Adrenal gland (tissue), 9 donors: ENCODE measurements at regions not wholly inside any gene's neighbourhood (a gene's known extent, or its start where the extent isn't known, plus 50 kb on each side); places are given as distances from the start of the nearest gene placed in this dataset.

Experiments used
- DNase-seq, 7 donors: peaks; one replicate each; pipeline ENCODE4 v3.0.0-alpha.2; 2019 to 2020
- H3K27ac ChIP-seq, 5 donors: fragments of 200-600 bp; sonication (generic) in 4 of 5; 1 replicate in 3 of 5; 2 replicates in 2 of 5; pipeline versions ENCODE4 v1.5.1 to v1.8.0; 2016 to 2020; ENCODE audit warnings: mild to moderate bottlenecking in 1 of 5
- H3K27me3 ChIP-seq: fragments of 200-600 bp; 2 replicates; pipeline ENCODE4 v1.8.0; 2021
- H3K36me3 ChIP-seq, 2 donors: fragments of 200-600 bp; replicated peaks in 1 of 2; 1 replicate in 1 of 2; 2 replicates in 1 of 2; pipeline versions ENCODE4 v1.5.1 to v1.8.0; 2018 to 2022
- H3K4me1 ChIP-seq, 2 donors: fragments of 200-600 bp; replicated peaks in 1 of 2; 1 replicate in 1 of 2; 2 replicates in 1 of 2; pipeline versions ENCODE4 v1.5.1 to v1.8.0; 2018 to 2021
- H3K4me3 ChIP-seq, 4 donors: fragments of 200-600 bp; sonication (generic) in 3 of 4; one replicate each; pipeline ENCODE4 v1.5.1; 2016 to 2018
- H3K9me3 ChIP-seq, 3 donors: fragments of 200-600 bp; sonication (generic) in 1 of 3; replicated peaks in 1 of 3; 1 replicate in 2 of 3; 2 replicates in 1 of 3; pipeline versions ENCODE4 v1.5.1 to v1.8.0; 2016 to 2021
- CTCF ChIP-seq, 6 experiments: fragments of 450-650 bp in 4 of 6; fragments of 200-600 bp in 2 of 6; sonication (generic) in 1 of 6; IDR thresholded peaks; 1 replicate in 5 of 6; 2 replicates in 1 of 6; pipeline versions ENCODE4 v1.5.1 to v1.8.0; 2016 to 2021; ENCODE audit warnings: antibody characterized with exemption in 6 of 6, mild to moderate bottlenecking in 2 of 6, moderate library complexity in 1 of 6
- POLR2A ChIP-seq, 2 donors: fragments of 450-650 bp; IDR thresholded peaks; one replicate each; pipeline ENCODE4 v1.6.1; 2017; ENCODE audit warnings: antibody characterized with exemption in 2 of 2, mild to moderate bottlenecking in 2 of 2, moderate library complexity in 1 of 2
- WGBS, 4 donors: extraction: QIAGEN DNeasy Blood & Tissue Kit in 2 of 4; methylation state at CpG; one replicate each; pipeline versions ENCODE4 v1.1.5 to v1.1.7; 2013 to 2017; 5-methylcytosine and 5-hydroxymethylcytosine counted together
- intact Hi-C, 2 donors: fragments of 100-400 bp; cut with DNase I; formaldehyde crosslinking; loops; one replicate each; pipeline versions ENCODE4 v1.14.1 to v1.15.0; 2022 to 2023
- donor health status: healthy with polysubstance abuse.
- donor health status: Bipolar disorder and iron deficiency.
- donor health status: DM: yes; HTN: yes; CAD: no.
- donor health status: DM: no; HTN: no; CAD: no.
- donor health status: DM: no; HTN: no; CAD: no.

GRCh38 chr14:98204139-98204538, 1067.9 kb downstream of the BCL11B start:
- Histone ChIP-seq H3K27ac (no peak overlapping the region), H3K4me1 (no peaks in the 10 kb centered on the region), H3K4me3 (no peak overlapping the region), H3K9me3 (no peaks in the 10 kb centered on the region), H3K36me3 (no peaks in the 10 kb centered on the region), H3K27me3 (no peaks in the 10 kb centered on the region)
- 19 to 59% (median 54%) methylated on average over 3 of the region's 3 CpGs for WGBS, 4 donors
- DNase-seq = no peak
- TF ChIP-seq POLR2A (IDR thresholded peaks at IDR 0.05) (no peak), CTCF (IDR thresholded peaks at IDR 0.05) (no peak)
- intact Hi-C loops = no loop called here

DNA sequence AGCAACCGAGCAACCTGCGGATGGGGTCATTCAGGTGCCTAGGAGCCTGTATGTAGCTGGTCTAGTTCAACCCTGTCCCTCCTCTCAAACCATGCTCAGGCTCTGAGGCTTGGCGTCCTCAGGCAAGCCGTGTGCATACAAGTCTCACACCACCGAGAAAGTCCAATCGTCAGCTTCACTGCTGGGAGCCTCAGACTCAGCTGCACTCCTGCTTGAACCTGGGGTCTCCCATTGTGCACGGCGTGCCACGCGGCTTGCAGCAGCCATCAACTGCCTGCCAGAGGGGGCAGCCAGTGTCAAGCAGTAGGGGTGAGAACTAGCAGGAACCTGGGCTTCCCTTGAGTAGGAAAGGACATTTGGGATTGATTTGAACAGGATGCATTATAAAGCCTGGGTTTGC, 1064.6 kb downstream of the BCL11B start:
- H3K4me3 ChIP-seq = no peak overlapping the region
- no peaks in the 10 kb centered on the region for H3K27me3 ChIP-seq
- WGBS, 4 donors = 76 to 84% (median 79%) methylated on average over 5 to 10 of the region's 10 CpGs
- intact Hi-C loops = no loop called here
- H3K4me1 ChIP-seq = no peaks in the 10 kb centered on the region
- H3K9me3 ChIP-seq = no peaks in the 10 kb centered on the region
- H3K27ac ChIP-seq = no peak overlapping the region
- DNase-seq = no peak
- TF ChIP-seq CTCF (IDR thresholded peaks at IDR 0.05) (no peak), POLR2A (IDR thresholded peaks at IDR 0.05) (no peak)
- no peaks in the 10 kb centered on the region for H3K36me3 ChIP-seq

GRCh38 chr14:98208211-98208611, 1063.8 kb downstream of the BCL11B start:
- no peaks in the 10 kb centered on the region for H3K36me3 ChIP-seq
- H3K4me1 ChIP-seq = no peaks in the 10 kb centered on the region
- no peak for DNase-seq
- intact Hi-C loops = no loop called here
- H3K27me3 ChIP-seq = no peaks in the 10 kb centered on the region
- no peaks in the 10 kb centered on the region for H3K9me3 ChIP-seq
- H3K27ac ChIP-seq = no peak overlapping the region
- no peak overlapping the region for H3K4me3 ChIP-seq
- TF ChIP-seq POLR2A (IDR thresholded peaks at IDR 0.05) (no peak), CTCF (IDR thresholded peaks at IDR 0.05) (no peak)

GRCh38 chr14:98208943-98209342, 1063.1 kb downstream of the BCL11B start:
- Histone ChIP-seq H3K27ac (no peak overlapping the region), H3K36me3 (no peaks in the 10 kb centered on the region), H3K4me1 (no peaks in the 10 kb centered on the region), H3K27me3 (no peaks in the 10 kb centered on the region), H3K4me3 (no peak overlapping the region), H3K9me3 (no peaks in the 10 kb centered on the region)
- 70 to 85% (median 78%) methylated on average over 4 of the region's 4 CpGs for WGBS, 4 donors
- no peak for DNase-seq
- TF ChIP-seq CTCF (IDR thresholded peaks at IDR 0.05) (no peak), POLR2A (IDR thresholded peaks at IDR 0.05) (no peak)
- intact Hi-C loops = no loop called here
